AG09319 (cell line): ENCODE measurements at regions not wholly inside any gene's neighbourhood (a gene's known extent, or its start where the extent isn't known, plus 50 kb on each side); places are given as distances from the start of the nearest gene placed in this dataset.
"Not testable (repeated sequence)": the region's sequence is repeated elsewhere in the genome, so short reads cannot be mapped to it uniquely, and the experiment has no call there.

Source experiments
- DNase-seq: peaks from one replicate; pipeline ENCODE4 v3.0.0-alpha.2; 2010; ENCODE audit warnings: low read depth; ENCODE audit errors: extremely low read depth
- TF ChIP-seq, protein P1 (sequence below): IDR thresholded peaks from 2 replicates; pipeline ENCODE4 v1.5.1; 2011; ENCODE audit warnings: low read depth, mild to moderate bottlenecking, inconsistent platforms, low read length, moderate library complexity

- TF ChIP-seq, protein P1, sequence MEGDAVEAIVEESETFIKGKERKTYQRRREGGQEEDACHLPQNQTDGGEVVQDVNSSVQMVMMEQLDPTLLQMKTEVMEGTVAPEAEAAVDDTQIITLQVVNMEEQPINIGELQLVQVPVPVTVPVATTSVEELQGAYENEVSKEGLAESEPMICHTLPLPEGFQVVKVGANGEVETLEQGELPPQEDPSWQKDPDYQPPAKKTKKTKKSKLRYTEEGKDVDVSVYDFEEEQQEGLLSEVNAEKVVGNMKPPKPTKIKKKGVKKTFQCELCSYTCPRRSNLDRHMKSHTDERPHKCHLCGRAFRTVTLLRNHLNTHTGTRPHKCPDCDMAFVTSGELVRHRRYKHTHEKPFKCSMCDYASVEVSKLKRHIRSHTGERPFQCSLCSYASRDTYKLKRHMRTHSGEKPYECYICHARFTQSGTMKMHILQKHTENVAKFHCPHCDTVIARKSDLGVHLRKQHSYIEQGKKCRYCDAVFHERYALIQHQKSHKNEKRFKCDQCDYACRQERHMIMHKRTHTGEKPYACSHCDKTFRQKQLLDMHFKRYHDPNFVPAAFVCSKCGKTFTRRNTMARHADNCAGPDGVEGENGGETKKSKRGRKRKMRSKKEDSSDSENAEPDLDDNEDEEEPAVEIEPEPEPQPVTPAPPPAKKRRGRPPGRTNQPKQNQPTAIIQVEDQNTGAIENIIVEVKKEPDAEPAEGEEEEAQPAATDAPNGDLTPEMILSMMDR = no peak
- DNase-seq = no peak
Measured at GRCh38 chr6:49325891-49326290, 137.2 kb downstream of the MMUT start.

GRCh38 chr6:49322861-49323260 lies 140.2 kb downstream of the MMUT start:
- TF ChIP-seq, protein P1 = no peak
- no peak for DNase-seq

DNA sequence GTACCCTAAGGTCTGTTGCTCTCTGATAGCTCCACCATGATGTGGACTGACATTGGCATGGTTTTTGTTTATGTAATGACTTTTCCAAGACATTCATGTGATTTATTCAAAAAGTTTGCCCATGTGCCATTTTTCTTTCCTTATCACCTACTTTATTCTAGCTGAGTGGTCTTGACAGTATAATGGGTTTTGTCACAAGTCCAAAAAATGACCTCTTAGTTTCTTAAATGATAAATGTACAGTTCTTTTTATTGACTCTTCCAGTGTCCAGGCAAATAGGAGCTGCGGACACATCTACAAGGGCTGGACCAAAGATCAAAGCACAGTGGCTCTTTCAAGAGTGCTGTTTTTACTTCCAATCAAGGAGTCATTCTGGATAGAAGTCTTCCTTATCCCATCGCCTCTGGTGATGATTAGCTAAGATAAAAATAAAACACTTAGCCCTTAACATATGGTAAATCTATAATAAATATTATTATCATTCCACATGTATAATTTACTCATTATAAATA lies 141.4 kb downstream of the MMUT start:
- TF ChIP-seq, protein P1 = no peak
- DNase-seq = no peak

DNA sequence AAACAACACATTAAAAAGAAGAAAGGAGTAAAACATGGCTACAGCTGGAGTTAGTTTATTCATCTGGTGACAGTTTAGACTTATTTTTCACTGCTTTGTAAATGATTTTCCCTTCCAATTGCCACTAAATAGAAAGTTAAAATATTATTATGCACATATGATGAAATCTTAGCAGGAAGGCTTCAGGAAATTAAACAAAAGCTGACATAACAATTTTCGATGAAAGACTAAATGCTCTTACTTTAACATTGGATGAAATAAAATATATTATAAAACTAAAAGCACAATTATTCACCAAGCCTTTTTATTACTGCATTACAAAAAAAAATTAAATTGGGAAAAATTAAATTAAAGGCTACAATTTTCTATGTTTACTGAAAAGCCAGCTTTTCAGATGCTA lies 158.0 kb downstream of the MMUT start:
- TF ChIP-seq, protein P1 = no peak

GRCh38 chr6:49304393-49304792 lies 158.7 kb downstream of the MMUT start:
- DNase-seq = not testable (repeated sequence)

More for the DNA sequence above, 158.0 kb downstream of the MMUT start:
- no peak for DNase-seq

GRCh38 chr6:49300911-49301310 lies 162.1 kb downstream of the MMUT start:
- no peak for DNase-seq
- TF ChIP-seq, protein P1 = no peak

GRCh38 chr6:49300443-49300842 lies 162.6 kb downstream of the MMUT start:
- TF ChIP-seq, protein P1 = no peak
- no peak for DNase-seq

- TF ChIP-seq, protein P1 = no peak
- DNase-seq = no peak
Measured at GRCh38 chr6:49299279-49299678, 163.8 kb downstream of the MMUT start.
